ENCODE measurements at regions not wholly inside any gene's neighbourhood (a gene's known extent, or its start where the extent isn't known, plus 50 kb on each side); places are given as distances from the start of the nearest gene placed in this dataset.

DNA sequence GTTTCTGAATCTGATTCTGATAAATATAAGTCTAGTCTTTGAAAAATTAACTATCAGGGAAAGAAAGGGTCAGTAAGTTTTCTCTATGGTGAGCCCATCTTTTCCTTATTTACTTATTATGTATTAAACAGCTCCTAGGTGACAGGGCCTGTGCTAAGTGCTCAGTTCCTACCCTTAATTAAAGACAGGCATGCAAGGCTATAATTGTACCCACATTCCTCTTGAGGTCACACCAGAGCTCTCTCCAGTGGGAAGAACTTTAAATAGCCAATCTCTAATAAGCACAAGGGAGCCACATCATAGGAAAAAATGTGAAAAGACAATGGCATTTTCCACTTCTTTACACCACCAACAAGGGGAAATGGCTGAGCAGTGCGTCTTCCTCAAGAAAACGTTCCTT is 421.8 kb upstream of the SLC35B3 start:
- TF ChIP-seq GATA3 (IDR thresholded peaks at IDR 0.05; ENCODE audit: low read depth, low read length) (no peak), GATA2 (IDR thresholded peaks at IDR 0.05; ENCODE audit: low read depth, low read length) (no peak)

Data from SH-SY5Y (cell line).